PC-9 (cell line): ENCODE measurements at regions not wholly inside any gene's neighbourhood (a gene's known extent, or its start where the extent isn't known, plus 50 kb on each side); places are given as distances from the start of the nearest gene placed in this dataset.

Experiments
- EZH2 ChIP-seq: fragments of 200-600 bp; sonication (generic); IDR thresholded peaks from 2 replicates; pipeline ENCODE4 v1.8.0; 2017; ENCODE audit warnings: antibody characterized with exemption, low read depth
- TF ChIP-seq, protein P1 (sequence below): fragments of 200-600 bp; sonication (generic); conservative IDR thresholded peaks from 2 replicates; pipeline ENCODE4 v1.6.1; 2017; ENCODE audit warnings: mixed run types, antibody characterized with exemption, mild to moderate bottlenecking, moderate library complexity

DNA sequence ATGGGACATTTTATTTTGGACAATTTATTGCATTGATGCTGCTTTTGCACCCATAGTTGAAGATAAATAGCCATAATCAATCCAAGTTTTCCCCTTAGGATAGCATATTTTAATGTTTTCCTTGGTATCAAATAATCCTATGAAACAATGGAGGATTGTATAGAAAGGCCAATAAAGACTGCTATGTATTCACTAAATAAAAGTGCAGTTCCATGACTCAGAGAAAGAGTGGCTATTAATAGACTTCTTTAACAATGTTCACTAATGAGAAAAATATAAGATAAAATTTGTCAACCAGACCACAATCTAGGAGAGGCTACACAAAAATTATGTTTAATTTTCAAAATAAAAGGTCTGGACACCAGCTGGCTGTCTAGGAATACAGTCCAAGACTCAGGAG lies 560.9 kb upstream of the AGTR1 start:
- TF ChIP-seq, protein P1, sequence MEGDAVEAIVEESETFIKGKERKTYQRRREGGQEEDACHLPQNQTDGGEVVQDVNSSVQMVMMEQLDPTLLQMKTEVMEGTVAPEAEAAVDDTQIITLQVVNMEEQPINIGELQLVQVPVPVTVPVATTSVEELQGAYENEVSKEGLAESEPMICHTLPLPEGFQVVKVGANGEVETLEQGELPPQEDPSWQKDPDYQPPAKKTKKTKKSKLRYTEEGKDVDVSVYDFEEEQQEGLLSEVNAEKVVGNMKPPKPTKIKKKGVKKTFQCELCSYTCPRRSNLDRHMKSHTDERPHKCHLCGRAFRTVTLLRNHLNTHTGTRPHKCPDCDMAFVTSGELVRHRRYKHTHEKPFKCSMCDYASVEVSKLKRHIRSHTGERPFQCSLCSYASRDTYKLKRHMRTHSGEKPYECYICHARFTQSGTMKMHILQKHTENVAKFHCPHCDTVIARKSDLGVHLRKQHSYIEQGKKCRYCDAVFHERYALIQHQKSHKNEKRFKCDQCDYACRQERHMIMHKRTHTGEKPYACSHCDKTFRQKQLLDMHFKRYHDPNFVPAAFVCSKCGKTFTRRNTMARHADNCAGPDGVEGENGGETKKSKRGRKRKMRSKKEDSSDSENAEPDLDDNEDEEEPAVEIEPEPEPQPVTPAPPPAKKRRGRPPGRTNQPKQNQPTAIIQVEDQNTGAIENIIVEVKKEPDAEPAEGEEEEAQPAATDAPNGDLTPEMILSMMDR = no peak
- TF ChIP-seq EZH2 = no peak
